KBM-7 (cell line): ENCODE measurements at regions not wholly inside any gene's neighbourhood (a gene's known extent, or its start where the extent isn't known, plus 50 kb on each side); places are given as distances from the start of the nearest gene placed in this dataset.
A peak's percentile ranks its signal among the peaks of the same experiment; 100 is the strongest.

Experiments used
- DNase-seq: peaks from one replicate; pipeline ENCODE4 v3.0.0-alpha.2; 2015
- in situ Hi-C: fragments of 300-500 bp; cut with MboI; formaldehyde crosslinking; loops from 2 replicates; pipeline ENCODE4 v1.14.3; 2020; ENCODE audit warnings: low sequenced_read_pairs, low pct_unique_long_range_greater_than_20kb, mixed read lengths

- DNase-seq, result no peak
- in situ Hi-C loops, result no loop called here
Measured at GRCh38 chr2:106623456-106623855, 136.3 kb downstream of the CD8B2 start.

DNA sequence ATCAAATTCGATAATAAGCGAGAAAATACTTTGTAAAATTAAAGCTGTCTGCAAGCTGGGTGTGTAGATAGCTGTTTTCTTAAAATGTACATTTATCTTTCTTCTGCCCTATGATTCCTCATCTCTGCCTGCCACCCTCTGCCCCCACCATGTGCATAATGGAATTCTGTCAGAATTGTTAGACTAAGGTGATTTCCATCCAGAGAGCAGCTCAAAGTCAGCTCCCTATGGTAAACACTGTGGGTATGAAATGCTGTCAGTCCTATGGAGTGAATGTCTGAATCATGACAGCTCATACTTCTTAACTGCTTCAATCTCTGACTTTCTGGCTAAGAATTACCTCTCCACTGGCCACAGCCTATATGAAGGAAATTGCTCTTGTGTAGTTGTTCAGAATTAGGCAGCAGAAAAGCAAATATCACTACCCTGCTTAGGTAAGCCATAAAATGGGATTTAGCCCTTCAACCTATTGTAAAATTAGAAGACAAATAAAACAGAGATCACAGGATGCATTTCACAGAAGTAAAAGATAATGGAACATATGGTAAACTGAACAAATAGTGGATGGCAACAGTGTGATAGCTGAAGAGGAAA is 137.7 kb downstream of the CD8B2 start:
- in situ Hi-C loops, result no loop called here

GRCh38 chr2:106628377-106628776 is 141.2 kb downstream of the CD8B2 start:
- no peak for DNase-seq
- in situ Hi-C loops, result no loop called here

More for the DNA sequence above, 137.7 kb downstream of the CD8B2 start:
- DNase-seq, result no peak

- in situ Hi-C loops, result no loop called here
- DNase-seq, result no peak
Measured at GRCh38 chr2:106629981-106630380, 142.8 kb downstream of the CD8B2 start.

DNA sequence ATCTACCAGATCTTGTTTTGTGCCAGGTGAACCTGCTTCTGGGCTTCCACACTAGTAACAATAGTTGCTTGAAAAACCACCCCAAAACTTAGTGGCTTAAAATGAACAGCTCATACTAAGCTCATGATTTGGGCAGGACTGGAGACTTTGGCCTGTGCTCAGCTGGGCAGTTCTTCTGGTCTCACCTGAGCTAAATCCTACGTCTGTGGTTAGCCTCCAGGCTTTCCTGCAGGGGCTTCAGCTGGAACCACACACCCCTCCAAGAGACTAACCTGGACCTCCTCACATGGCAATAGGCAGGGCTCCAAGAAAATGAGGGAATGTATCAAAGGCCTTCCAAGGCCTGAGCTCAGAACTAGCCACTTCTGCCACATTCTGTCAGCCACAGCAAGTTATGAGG is 144.1 kb downstream of the CD8B2 start:
- DNase-seq, result no peak
- in situ Hi-C loops, result no loop called here

DNA sequence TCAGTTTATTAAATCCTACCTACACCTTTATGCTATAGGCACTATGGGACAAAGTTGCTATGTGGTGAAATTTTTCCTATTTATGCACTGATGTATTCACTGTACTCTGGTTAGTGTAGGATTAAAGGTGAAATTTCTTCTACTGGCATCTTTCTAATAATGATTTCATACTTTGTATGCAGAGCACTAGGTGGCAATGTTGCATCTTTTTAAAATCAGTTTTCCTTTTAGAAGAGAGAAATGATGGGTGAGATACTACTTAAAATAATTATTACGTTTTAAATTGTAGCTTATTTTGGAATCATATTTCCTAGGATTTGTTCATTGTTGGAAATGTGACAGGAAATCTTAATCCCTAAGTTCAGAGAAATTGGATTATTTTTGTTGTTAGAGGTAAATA is 150.9 kb downstream of the CD8B2 start:
- peak; percentile 19 for DNase-seq
- in situ Hi-C loops, result no loop called here

DNA sequence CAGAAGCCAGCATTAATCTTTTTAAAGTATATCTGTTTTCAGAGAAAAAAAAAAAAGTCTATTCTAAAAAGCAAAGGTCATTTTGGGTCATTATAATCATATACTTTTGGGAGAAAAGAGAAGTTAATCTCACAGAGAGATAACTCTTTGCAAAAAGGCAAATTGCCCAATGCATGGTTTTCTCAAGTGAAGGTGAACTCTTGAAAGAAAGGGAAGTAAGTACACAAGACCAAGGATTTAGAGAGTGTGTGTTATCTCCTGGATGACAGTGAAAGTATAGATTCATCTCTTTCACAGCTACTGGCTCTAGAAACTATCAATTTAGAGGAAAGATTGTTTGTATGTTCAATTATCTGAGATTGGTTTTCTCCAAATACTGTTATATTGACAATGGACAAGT is 151.4 kb downstream of the CD8B2 start:
- in situ Hi-C loops, result no loop called here
- DNase-seq, result no peak

DNA sequence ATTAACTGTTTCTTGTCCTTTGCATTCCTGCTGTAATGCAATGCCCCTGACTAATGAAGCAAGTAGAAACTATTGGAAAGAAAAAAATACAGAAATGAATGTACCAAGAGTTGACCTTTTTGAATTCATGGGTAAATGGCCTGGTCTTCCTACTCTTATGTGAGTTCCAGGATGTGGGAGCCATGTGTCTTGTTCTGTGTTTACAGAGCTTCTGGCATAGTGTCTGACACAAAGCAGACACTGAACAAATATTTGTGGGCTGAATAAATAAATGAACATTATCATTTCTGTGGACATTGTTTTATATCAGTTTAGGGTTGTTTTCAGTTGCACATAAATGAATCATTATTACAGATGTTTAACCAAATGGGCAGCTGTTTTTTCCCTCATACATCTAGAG is 155.5 kb downstream of the CD8B2 start:
- in situ Hi-C loops, result no loop called here
- DNase-seq, result no peak

- in situ Hi-C loops, result no loop called here
- DNase-seq, result no peak
Measured at GRCh38 chr2:106644623-106645022, 157.5 kb downstream of the CD8B2 start.

GRCh38 chr2:106646605-106647004 is 159.4 kb downstream of the CD8B2 start:
- in situ Hi-C loops, result no loop called here
- DNase-seq, result no peak

- in situ Hi-C loops, result no loop called here
- DNase-seq, result no peak
Measured at GRCh38 chr2:106649306-106649705, 162.1 kb downstream of the CD8B2 start.

DNA sequence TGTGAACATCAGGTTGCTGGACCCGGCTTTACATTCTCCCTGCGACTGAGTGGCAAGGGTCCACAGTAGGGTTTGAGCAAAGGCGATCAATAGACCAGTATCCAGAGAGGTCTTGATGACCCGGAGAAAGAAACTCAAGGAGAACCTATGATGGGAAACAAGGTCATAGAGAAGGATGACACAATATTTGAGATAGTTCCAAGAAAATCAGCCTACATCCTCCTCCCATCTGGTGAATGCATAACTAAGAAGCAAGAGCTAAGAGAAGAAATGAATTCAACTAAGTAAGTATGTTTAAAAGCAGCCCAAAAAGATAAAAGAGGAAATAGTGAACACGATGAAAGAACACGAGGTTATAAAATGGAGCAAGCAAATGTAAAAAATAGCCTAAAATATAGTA is 166.3 kb downstream of the CD8B2 start:
- in situ Hi-C loops, result no loop called here
- DNase-seq, result no peak

DNA sequence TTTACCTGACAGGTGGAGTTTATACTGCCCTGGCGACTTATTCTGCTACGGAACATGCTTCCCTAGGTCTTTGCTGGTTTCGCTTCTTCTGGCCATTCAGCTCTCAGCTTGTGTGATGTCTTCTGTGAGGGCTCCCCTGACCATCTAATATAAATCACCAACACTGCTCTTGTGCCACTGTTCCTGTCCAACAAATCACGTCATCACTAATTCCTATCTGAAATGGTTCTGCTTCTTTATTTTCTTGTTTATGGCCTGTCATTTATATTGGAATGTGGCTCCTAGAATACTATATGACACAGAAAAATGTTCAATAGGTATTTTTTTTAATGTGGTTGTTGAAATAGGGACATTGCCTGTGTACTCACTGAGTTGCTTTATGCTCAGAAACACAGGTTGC is 171.5 kb downstream of the CD8B2 start:
- in situ Hi-C loops, result no loop called here

DNA sequence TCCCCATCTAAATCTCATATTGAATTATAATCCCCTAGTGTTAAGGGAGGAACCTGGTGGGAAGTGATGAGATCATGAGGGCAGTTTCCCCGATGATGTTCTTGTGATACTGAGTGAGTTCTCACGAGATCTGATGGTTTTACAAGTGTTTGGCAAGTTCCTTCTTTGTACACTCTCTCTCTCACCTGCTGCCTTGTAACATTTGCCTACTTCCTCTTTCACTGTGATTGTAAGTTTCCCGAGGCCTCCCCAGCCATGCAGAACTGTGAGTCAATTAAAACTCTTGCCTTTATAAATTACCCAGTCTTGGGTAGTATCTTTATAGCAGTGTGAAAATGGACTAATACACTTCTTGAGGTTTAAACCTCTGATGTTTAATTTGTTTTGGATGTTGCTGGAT is 177.5 kb downstream of the CD8B2 start:
- in situ Hi-C loops, result no loop called here
- DNase-seq, result peak; percentile 75

More for the DNA sequence above, 171.5 kb downstream of the CD8B2 start:
- DNase-seq, result no peak

GRCh38 chr2:106667478-106668070 is 180.4 kb downstream of the CD8B2 start:
- no peak for DNase-seq
- in situ Hi-C loops, result no loop called here

- in situ Hi-C loops, result no loop called here
- DNase-seq, result no peak
Measured at GRCh38 chr2:106685180-106685897, 198.2 kb downstream of the CD8B2 start.

DNA sequence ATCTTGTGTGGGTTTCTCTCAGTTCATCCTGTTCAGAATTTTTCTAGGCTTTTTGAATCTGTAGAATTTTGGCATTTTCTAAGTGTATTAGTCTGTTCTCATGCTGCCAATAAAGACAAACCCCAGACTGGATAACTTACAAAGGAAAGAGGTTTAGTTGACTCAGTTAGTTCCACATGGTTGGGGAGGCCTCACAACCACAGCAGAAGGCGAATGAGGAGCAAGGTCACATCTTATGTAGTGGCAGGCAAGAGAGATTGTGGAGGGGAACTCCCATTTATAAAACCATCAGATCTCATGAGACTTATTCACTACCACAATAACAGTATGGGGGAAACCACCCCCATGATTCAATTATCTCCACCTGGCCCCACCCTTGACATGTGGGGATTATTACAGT is 199.2 kb downstream of the ST6GAL2 start:
- in situ Hi-C loops, result no loop called here
- no peak for DNase-seq

DNA sequence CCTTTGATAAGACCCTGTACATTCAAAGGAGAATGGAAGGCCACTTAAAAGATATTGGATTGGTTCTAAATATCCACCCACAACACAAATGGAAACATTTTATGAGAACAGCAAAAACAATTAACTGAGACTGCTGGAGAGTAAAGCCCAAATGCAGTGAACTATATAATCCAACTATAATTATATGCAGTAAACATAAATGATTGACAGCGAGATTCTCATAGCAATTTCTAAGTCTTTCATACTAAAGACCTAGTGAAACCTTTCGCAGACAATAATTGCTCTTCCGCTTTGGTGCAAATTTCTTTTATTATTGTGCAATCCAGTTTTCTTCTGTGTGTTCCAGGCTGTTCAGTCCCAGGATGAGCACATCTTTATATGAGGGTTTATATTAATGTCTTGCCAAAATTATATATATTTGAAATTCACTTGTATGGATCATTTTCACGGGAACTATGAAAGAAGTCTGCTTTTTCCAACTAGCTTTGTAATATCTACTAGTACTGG is 190.9 kb downstream of the ST6GAL2 start:
- in situ Hi-C loops, result no loop called here
- DNase-seq, result no peak

- in situ Hi-C loops, result no loop called here
- DNase-seq, result no peak
Measured at GRCh38 chr2:106695919-106696318, 190.0 kb downstream of the ST6GAL2 start.

DNA sequence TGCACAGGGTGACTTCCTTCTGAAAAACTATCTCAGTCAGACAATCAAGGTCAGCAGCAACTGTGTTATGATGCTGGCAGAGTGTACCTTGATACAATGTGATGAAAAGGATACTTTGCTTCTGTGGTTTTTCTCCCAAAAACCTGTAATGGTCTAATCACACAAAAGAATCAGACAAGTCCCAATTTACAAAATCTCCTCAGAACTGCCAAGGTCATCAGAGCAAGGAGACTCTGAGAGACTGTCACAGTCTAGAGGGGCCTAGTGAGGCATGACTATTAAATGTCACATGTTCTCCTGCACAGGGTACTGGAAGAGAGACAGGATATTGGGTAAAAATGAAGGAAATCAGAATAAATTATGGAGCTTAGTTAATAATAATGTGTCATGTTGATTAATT is 185.4 kb downstream of the ST6GAL2 start:
- no peak for DNase-seq
- in situ Hi-C loops, result no loop called here
